ENCODE measurements at regions not wholly inside any gene's neighbourhood (a gene's known extent, or its start where the extent isn't known, plus 50 kb on each side); places are given as distances from the start of the nearest gene placed in this dataset.

DNA sequence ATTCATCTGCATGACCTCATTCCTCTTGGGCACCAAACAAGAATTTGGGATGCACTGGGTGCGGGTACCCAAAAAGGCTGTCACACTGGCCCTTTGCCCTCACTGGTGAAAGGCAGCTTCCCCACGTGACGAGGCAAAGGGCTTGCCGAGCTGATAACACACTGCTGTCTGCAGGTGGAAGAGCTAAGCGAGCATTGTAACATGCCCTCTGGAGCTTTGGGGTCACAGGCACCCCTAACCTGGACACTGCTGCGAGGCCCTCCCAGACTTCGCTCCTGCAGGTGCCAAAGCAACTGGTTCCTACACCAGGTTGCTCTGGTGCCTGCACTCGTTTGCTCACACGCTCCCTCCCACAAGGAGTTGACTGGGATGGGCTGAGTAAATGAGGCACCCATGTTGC, 1595.7 kb downstream of the HACE1 start:
- 86 to 88% methylated on average over 9 of the region's 9 CpGs for WGBS, 2 donors
- intact Hi-C loops (cut with DNase I) = no loop called here
- TF ChIP-seq POLR2A (IDR thresholded peaks at IDR 0.05) (no peak), EP300 (IDR thresholded peaks at IDR 0.05) (no peak), POLR2AphosphoS5 (IDR thresholded peaks at IDR 0.05) (no peak)
- TF ChIP-seq, protein P1, sequence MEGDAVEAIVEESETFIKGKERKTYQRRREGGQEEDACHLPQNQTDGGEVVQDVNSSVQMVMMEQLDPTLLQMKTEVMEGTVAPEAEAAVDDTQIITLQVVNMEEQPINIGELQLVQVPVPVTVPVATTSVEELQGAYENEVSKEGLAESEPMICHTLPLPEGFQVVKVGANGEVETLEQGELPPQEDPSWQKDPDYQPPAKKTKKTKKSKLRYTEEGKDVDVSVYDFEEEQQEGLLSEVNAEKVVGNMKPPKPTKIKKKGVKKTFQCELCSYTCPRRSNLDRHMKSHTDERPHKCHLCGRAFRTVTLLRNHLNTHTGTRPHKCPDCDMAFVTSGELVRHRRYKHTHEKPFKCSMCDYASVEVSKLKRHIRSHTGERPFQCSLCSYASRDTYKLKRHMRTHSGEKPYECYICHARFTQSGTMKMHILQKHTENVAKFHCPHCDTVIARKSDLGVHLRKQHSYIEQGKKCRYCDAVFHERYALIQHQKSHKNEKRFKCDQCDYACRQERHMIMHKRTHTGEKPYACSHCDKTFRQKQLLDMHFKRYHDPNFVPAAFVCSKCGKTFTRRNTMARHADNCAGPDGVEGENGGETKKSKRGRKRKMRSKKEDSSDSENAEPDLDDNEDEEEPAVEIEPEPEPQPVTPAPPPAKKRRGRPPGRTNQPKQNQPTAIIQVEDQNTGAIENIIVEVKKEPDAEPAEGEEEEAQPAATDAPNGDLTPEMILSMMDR (IDR thresholded peaks at IDR 0.05) = no peak
- Histone ChIP-seq H3K4me1 (no peaks in the 10 kb centered on the region), H3K36me3 (no peaks in the 10 kb centered on the region), H3K27me3 (no peaks in the 10 kb centered on the region), H3K27ac (no peak overlapping the region), H3K9me3 (no peaks in the 10 kb centered on the region), H3K4me3 (no peak overlapping the region)
- DNase-seq = no peak

DNA sequence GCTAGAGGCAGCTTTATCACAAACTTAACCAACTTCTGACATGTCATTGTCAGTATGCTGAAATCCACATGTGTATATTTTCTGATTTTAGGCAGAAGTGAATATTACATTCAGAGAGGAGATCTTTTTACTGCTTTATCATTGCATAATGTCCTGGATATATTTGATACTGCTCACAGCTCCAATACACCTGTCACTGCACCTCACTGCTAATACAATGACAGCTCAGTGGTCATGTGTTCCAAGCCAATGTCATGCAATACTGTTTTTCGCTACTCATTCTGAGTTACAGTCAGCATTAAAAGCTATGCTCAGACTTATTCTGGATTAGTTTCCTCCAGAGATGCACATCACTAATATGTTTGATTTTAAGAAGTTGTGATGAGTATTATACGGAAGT, 1604.6 kb downstream of the HACE1 start:
- 89 to 93% methylated on average over 2 of the region's 2 CpGs for WGBS, 2 donors
- Histone ChIP-seq H3K4me1 (no peaks in the 10 kb centered on the region), H3K27ac (no peak overlapping the region), H3K4me3 (no peak overlapping the region), H3K9me3 (no peaks in the 10 kb centered on the region), H3K36me3 (no peaks in the 10 kb centered on the region), H3K27me3 (no peaks in the 10 kb centered on the region)
- intact Hi-C loops (cut with DNase I) = no loop called here
- DNase-seq = no peak
- TF ChIP-seq POLR2A (IDR thresholded peaks at IDR 0.05) = no peak
- TF ChIP-seq, protein P1 (IDR thresholded peaks at IDR 0.05) = no peak
- TF ChIP-seq POLR2AphosphoS5 (IDR thresholded peaks at IDR 0.05) = no peak
- no peak for TF ChIP-seq EP300 (IDR thresholded peaks at IDR 0.05)

DNA sequence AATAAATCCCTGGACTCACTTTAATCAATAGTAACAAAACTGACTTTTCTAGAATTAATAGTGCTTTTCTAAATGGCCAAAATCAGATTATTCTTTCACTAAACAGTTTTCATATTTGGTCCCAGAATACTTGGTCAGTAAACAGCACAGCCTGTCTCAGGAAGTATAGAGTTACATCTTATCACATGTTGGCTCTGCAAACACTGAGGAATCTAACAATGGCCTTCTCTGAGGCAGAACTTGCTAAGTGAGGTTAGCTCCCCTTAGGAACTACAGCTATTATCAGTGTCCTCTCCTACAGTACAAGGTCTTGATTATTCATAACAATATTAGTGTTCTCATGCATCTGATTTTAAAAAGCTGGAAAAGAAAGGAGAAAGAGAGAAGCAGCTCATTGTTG, 1622.8 kb downstream of the HACE1 start:
- Histone ChIP-seq H3K27ac (no peak overlapping the region), H3K4me1 (no peaks in the 10 kb centered on the region), H3K4me3 (no peak overlapping the region), H3K36me3 (no peaks in the 10 kb centered on the region), H3K27me3 (no peaks in the 10 kb centered on the region), H3K9me3 (no peaks in the 10 kb centered on the region)
- intact Hi-C loops (cut with DNase I) = no loop called here
- TF ChIP-seq POLR2A (IDR thresholded peaks at IDR 0.05) (no peak), EP300 (IDR thresholded peaks at IDR 0.05) (no peak), POLR2AphosphoS5 (IDR thresholded peaks at IDR 0.05) (no peak)
- TF ChIP-seq, protein P1 (IDR thresholded peaks at IDR 0.05) = no peak
- no peak for DNase-seq

DNA sequence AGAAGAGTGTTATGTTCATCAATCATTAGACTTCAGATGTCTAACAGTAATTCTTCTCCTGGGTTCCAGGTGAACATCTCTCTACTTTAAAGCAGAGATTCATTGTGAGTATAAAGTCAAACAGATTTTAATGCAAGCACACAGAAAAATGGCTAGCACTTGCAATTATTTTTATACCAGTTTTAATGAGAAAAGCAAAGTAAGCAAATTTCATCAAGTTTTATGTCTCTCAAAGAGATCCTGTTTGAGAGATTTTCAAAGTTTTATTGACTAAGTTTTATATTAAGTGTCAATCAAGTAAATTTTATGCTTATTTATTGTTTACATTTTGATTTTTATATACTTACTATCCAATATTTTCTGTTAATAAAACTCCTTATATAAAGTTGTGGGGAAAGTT, 1628.5 kb downstream of the HACE1 start:
- H3K4me1 ChIP-seq = no peaks in the 10 kb centered on the region
- TF ChIP-seq, protein P1 (IDR thresholded peaks at IDR 0.05) = no peak
- TF ChIP-seq POLR2A (IDR thresholded peaks at IDR 0.05) = no peak
- TF ChIP-seq EP300 (IDR thresholded peaks at IDR 0.05) = no peak
- no peak for TF ChIP-seq POLR2AphosphoS5 (IDR thresholded peaks at IDR 0.05)
- no peak overlapping the region for H3K27ac ChIP-seq
- H3K27me3 ChIP-seq = no peaks in the 10 kb centered on the region
- DNase-seq = no peak
- peaks cover 0 to 2% (median 0%) of the 10 kb centered on the region in 4 donors for H3K9me3 ChIP-seq
- H3K36me3 ChIP-seq = no peaks in the 10 kb centered on the region
- intact Hi-C loops (cut with DNase I) = no loop called here
- no peak overlapping the region for H3K4me3 ChIP-seq

DNA sequence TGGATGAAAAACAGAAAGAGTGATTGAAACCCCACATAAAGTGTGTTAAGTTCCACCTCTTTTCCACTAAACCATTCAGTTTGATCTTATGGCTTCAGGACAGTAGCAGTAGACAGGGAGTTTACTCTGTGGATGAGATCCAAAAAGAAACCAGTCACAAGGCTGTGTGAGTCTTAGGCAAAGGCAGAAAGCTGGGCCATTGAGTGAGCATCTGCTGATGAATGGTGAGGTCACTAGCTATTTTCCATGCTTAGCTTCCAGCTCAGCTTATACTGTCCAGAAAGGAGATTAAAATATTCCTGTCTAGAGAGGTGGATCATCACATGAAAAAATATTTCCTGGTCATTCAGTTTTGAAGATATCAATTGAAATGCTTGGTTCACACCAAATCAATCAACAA, 1643.9 kb downstream of the HACE1 start:
- DNase-seq = no peak
- Histone ChIP-seq H3K36me3 (no peaks in the 10 kb centered on the region), H3K27me3 (no peaks in the 10 kb centered on the region), H3K27ac (no peak overlapping the region), H3K9me3 (no peaks in the 10 kb centered on the region), H3K4me1 (no peaks in the 10 kb centered on the region), H3K4me3 (no peak overlapping the region)
- intact Hi-C loops (cut with DNase I) = no loop called here
- TF ChIP-seq POLR2AphosphoS5 (IDR thresholded peaks at IDR 0.05) (no peak), POLR2A (IDR thresholded peaks at IDR 0.05) (no peak)
